HG02885 (cell line): ENCODE measurements at regions not wholly inside any gene's neighbourhood (a gene's known extent, or its start where the extent isn't known, plus 50 kb on each side); places are given as distances from the start of the nearest gene placed in this dataset.

Source experiments
- ATAC-seq: cut with Tn5 transposase; IDR thresholded peaks from one replicate; pipeline ENCODE4 v1.9.1; 2021; ENCODE audit warnings: mild to moderate bottlenecking; ENCODE audit not compliant: unreplicated experiment, poor library complexity

DNA sequence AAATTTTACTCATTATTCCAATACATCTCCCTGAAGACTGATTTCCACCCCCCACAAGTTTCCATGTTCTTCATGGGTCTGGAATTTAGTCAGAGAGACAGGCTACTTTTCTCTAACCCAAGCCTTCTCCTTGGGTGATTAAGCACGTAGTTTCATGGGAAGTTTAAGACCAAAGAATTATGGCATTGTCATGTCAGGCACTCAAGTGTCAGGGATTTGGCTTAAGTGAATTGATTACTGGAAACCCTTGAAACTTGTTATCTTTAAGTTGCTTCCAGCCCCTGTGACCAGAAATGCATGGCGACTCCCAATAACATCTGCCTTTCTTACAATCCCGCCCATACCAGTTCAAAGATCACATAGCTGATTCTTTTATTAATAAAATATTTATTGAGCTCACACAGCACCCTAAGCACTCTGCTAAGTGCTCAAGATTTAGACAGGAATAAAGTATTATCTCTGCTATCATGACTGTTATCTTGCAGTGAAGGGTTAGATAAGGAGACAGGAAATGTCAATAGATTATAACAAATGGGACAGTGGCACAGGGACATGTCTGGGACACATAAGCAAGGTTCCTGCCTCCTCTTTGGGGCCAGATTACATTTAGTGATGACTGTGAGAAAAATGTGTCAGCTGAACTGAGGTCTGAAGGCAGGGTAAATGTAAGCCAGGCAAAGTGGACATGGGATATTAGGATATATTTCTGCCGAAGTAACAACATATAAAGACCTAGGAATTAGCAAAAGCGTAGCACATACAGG is 241.2 kb upstream of the TNC start:
- ATAC-seq: no peak

GRCh38 chr9:115360122-115360521 is 242.2 kb upstream of the TNC start:
- no peak for ATAC-seq

DNA sequence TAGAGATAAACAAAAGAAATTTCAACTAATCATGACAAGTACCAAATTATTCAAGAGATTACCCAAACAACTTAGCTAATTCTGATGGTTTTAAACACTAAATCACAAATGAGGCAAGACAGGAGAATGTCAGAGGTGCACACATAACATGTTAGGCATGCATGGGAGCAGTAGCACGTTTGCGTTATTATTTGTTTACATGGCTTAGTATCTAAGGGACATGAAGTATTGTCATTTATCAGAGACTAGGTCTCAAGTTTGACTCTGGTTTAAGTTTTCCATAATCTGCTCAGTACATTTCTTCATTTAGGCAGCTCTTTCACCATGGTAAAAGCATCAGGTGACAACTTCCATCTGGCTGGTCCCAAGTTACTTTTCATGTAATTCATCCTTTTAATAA is 244.1 kb upstream of the TNC start:
- ATAC-seq: no peak

GRCh38 chr9:115362640-115363039 is 244.7 kb upstream of the TNC start:
- ATAC-seq: no peak

DNA sequence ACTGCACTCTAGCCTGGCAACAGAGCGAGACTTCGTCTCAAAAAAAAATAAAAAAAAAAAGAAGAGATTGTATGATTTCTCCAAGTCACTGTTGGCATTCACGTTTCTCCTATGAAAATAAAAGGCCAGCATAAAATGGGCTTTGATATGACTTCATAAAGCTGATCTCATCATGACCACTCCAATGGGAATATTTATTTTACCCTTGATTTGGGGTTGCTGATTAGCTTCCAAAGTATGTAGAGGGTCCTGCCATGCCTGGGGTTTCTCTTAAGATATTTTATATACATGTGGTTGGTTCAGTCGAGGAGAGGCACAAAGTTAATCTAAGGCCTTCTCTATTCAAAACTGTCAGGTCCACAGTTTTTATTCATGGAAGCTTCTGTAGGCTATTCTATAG is 247.0 kb upstream of the TNC start:
- no peak for ATAC-seq

- ATAC-seq: no peak
Measured at GRCh38 chr9:115367321-115367720, 249.4 kb upstream of the TNC start.

- ATAC-seq: no peak
Measured at GRCh38 chr9:115367780-115368525, 250.0 kb upstream of the TNC start.

- ATAC-seq: no peak
Measured at GRCh38 chr9:115369322-115369957, 251.5 kb upstream of the TNC start.

- no peak for ATAC-seq
Measured at GRCh38 chr9:115373000-115373709, 255.2 kb upstream of the TNC start.

DNA sequence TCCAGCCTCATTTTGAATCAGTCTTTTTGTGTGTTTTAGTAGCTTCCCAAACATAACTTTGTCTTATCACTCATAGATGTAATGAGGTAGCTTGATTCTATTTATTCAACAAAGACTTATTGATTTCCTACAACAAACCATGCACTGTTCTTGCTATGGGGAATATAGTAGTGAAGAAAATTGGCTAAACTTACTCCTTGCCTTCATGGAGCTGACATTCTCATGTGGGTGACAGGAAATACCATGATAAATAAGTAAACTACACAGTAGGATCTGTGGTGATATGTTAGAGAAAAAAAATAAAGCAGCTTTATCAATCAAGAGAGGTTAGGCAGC is 255.7 kb upstream of the TNC start:
- ATAC-seq: no peak

- no peak for ATAC-seq
Measured at GRCh38 chr9:115374724-115375268, 256.8 kb upstream of the TNC start.

DNA sequence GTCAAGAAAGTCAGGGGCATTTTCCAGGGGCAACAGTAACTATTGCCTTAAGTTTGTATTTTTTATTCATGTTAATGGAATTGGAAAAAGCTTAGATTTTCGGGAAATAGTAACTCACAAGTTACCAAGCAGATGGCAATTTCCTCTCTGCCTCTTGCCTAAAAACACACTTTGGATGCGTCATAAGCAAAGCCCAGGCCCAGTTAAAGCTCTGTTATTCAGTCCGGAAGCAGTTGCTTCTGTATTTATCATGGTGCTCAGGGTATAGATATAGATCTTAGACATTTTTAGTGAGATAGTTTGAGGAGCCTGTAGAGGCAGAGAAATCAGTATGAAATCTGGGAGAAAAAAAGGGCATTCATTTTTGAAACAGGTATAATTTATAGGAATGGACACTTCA is 260.3 kb upstream of the TNC start:
- no peak for ATAC-seq

DNA sequence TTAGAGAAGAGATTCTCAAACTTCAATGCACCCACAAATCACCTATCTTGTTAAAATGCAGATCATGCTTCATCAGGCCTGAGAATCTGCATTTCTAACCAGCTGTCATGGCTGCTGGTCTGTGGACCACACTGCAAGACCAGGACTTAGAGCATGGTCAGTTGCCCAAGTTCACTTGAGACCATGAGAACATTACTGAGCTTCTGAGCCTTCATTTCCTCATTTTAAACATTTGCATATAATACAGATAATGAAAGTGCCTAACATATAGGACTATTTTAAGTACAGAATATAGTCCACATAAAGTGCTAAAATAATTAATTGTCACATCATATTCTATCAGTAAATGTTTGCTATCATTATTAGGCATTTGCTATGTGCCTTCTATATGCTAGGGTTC is 260.8 kb upstream of the TNC start:
- ATAC-seq: no peak

DNA sequence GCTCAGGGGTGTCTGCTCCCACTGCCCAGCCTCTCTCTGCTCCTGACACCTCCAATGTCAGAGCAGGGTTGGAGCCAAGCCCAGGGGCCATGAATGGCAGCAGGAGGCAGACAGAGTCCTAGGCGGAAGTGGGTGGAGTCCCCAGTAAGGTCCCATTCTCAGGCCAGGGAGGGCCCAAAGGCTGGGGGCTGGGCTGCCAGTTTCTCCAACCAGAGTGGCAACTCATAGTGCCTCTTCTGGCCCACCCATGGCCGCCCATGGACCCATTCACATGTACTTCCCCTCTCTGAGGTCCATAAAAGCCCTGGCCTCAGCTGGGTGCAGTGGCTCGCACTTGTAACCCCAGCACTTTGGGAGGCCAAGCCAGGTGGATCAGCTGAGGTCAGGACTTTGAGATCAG is 261.8 kb upstream of the TNC start:
- ATAC-seq: no peak

- ATAC-seq: no peak
Measured at GRCh38 chr9:115382865-115383264, 264.9 kb upstream of the TNC start.

- ATAC-seq: no peak
Measured at GRCh38 chr9:115385383-115386122, 267.6 kb upstream of the TNC start.

GRCh38 chr9:115386963-115387770 is 269.2 kb upstream of the TNC start:
- no peak for ATAC-seq

DNA sequence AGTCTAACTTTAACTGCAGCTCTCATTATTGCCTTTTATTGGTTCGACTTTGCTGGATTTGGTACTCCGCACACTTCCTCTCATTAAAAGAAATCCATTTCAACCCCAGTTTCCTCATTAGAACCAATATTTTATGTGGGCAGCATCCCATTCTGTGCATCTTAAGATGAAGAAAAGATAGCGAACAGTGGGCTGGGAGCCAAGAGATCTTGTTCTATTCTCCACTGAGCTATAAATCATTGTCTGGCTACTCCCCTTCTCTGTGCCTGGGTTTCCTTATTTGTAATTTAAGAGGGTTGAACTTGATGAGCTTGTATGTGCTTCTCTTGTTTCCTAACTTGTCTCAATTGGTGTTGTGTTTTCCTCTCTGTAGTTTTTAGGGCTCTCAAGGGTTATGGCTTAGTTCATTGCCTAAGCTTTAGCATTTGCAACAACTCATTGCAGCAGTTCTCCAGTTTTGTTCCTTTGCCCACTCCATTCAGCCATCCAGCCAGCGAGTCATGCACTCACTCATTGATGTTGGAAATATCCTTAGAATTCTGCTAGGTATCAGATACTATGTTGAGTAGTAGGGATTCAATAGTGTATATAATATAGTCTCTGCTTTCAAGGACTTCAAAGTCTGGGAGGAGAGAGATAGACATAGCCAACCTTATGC is 273.3 kb upstream of the TNC start:
- no peak for ATAC-seq
